ENCODE measurements at regions not wholly inside any gene's neighbourhood (a gene's known extent, or its start where the extent isn't known, plus 50 kb on each side); places are given as distances from the start of the nearest gene placed in this dataset.
A peak's percentile ranks its signal among the peaks of the same experiment; 100 is the strongest.

DNA sequence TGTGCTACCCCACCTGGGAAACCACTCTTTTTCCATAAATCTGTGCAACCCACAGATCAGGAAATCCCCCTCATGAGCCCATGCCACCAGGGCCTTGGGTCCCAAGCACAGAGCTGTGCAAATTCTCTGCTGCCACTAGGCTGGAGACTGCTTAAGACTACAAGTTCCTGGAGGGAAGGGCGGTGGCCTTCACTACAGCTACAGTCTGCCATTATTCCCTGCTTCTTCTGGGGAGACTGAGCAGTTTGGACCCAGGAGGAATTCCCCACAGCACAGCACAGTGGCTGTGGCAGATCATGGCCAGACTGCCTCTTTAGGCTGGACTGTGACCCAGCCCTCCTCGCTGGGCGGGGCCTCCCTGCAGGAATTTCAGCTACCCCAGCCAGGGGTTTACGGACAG is 89.7 kb upstream of the GRB10 start:
- H2AFZ ChIP-seq (ENCODE audit: low read depth, low read length), result no peak overlapping the region
- H3K4me1 Mint-ChIP-seq (ENCODE audit: low read depth, unreplicated experiment), result peaks cover 11% of the 10 kb centered on the region
- TF ChIP-seq EZH2 (IDR thresholded peaks at IDR 0.05; ENCODE audit: insufficient read depth, low read length), result no peak
- TF ChIP-seq, protein P1, sequence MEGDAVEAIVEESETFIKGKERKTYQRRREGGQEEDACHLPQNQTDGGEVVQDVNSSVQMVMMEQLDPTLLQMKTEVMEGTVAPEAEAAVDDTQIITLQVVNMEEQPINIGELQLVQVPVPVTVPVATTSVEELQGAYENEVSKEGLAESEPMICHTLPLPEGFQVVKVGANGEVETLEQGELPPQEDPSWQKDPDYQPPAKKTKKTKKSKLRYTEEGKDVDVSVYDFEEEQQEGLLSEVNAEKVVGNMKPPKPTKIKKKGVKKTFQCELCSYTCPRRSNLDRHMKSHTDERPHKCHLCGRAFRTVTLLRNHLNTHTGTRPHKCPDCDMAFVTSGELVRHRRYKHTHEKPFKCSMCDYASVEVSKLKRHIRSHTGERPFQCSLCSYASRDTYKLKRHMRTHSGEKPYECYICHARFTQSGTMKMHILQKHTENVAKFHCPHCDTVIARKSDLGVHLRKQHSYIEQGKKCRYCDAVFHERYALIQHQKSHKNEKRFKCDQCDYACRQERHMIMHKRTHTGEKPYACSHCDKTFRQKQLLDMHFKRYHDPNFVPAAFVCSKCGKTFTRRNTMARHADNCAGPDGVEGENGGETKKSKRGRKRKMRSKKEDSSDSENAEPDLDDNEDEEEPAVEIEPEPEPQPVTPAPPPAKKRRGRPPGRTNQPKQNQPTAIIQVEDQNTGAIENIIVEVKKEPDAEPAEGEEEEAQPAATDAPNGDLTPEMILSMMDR (IDR thresholded peaks at IDR 0.05; ENCODE audit: insufficient read depth, low read depth, low read length), result no peak

DNA sequence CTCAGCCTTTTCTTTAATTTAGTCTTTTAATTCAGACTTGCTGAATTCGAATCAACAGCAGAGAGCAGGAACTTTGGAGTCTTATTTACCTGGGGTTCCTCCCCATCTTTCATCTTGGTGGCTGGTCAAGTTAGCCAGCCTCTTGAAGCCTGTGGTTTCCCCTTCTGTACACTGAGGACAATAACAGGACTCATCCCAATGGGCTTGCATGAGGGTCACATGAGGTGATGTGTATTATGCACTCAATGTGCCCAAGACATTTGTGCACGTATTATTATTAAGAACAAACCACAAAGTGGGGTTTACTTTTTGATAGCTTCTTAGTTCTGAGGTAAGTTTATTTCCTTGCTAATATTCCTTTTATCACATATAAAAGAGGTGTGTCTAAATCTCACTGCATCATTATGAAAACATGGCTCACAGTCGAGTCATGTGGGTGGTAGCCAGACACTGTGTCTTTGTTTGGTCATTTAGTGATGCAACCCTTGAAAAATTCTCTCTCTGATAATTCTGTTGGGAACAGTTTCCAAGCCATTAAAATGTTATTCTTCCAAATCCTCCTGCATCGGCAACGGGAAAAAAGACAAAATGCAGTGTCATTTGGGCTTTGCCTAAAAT is 86.5 kb upstream of the GRB10 start:
- H3K36me3 ChIP-seq (ENCODE audit: insufficient read depth, low read length), result no peaks in the 10 kb centered on the region
- TF ChIP-seq, protein P1 (IDR thresholded peaks at IDR 0.05; ENCODE audit: insufficient read depth, low read depth, low read length), result no peak
- TF ChIP-seq EZH2 (IDR thresholded peaks at IDR 0.05; ENCODE audit: insufficient read depth, low read length), result no peak
- Mint-ChIP-seq H3K27me3 (ENCODE audit: low read depth, unreplicated experiment) (peaks cover 5% of the 10 kb centered on the region), H3K4me3 (ENCODE audit: unreplicated experiment) (no peak overlapping the region), H3K9me3 (ENCODE audit: unreplicated experiment) (no peaks in the 10 kb centered on the region), H3K36me3 (ENCODE audit: low read depth, unreplicated experiment) (no peaks in the 10 kb centered on the region), H3K27ac (ENCODE audit: unreplicated experiment) (peak overlapping the region; percentile 91), H3K4me1 (ENCODE audit: low read depth, unreplicated experiment) (peaks cover 11% of the 10 kb centered on the region)
- peak overlapping the region; percentile 1 for H2AFZ ChIP-seq (ENCODE audit: low read depth, low read length)
- peak overlapping the region; percentile 93 for H3K27ac ChIP-seq (ENCODE audit: low read depth, low read length)
- no peaks in the 10 kb centered on the region for H3K79me2 ChIP-seq (ENCODE audit: insufficient read depth, low read length)
- peak; percentile 91 for DNase-seq (ENCODE audit: low read depth)
- no peaks in the 10 kb centered on the region for H3K27me3 ChIP-seq (ENCODE audit: insufficient read depth, low read length)
- no peak overlapping the region for H3K4me3 ChIP-seq (ENCODE audit: insufficient read depth, low read depth, low read length)
- H3K9me3 ChIP-seq (ENCODE audit: insufficient read depth, low read depth, low read length), result no peaks in the 10 kb centered on the region
- peaks cover 17% of the 10 kb centered on the region for H3K4me1 ChIP-seq (ENCODE audit: insufficient read depth, low read length)
- H3K9ac ChIP-seq (ENCODE audit: low read length), result peak overlapping the region; percentile 75
- FAIRE-seq, result peak; percentile 86
- peak overlapping the region; percentile 75 for H3K4me2 ChIP-seq (ENCODE audit: low read length)
- no peaks in the 10 kb centered on the region for H4K20me1 ChIP-seq (ENCODE audit: insufficient read depth, low read length)

More for the DNA sequence above, 89.7 kb upstream of the GRB10 start:
- no peaks in the 10 kb centered on the region for H3K9me3 ChIP-seq (ENCODE audit: insufficient read depth, low read depth, low read length)
- no peak overlapping the region for H3K9ac ChIP-seq (ENCODE audit: low read length)
- no peaks in the 10 kb centered on the region for H3K36me3 ChIP-seq (ENCODE audit: insufficient read depth, low read length)
- peaks cover 17% of the 10 kb centered on the region for H3K4me1 ChIP-seq (ENCODE audit: insufficient read depth, low read length)
- H3K27ac ChIP-seq (ENCODE audit: low read depth, low read length), result no peak overlapping the region
- Mint-ChIP-seq H3K4me3 (ENCODE audit: unreplicated experiment) (no peak overlapping the region), H3K9me3 (ENCODE audit: unreplicated experiment) (no peaks in the 10 kb centered on the region), H3K36me3 (ENCODE audit: low read depth, unreplicated experiment) (no peaks in the 10 kb centered on the region), H3K27me3 (ENCODE audit: low read depth, unreplicated experiment) (peaks cover 6% of the 10 kb centered on the region), H3K27ac (ENCODE audit: unreplicated experiment) (no peak overlapping the region)
- no peaks in the 10 kb centered on the region for H3K79me2 ChIP-seq (ENCODE audit: insufficient read depth, low read length)
- H3K4me2 ChIP-seq (ENCODE audit: low read length), result no peak overlapping the region
- no peaks in the 10 kb centered on the region for H4K20me1 ChIP-seq (ENCODE audit: insufficient read depth, low read length)
- H3K27me3 ChIP-seq (ENCODE audit: insufficient read depth, low read length), result no peaks in the 10 kb centered on the region
- FAIRE-seq (no peak), DNase-seq (ENCODE audit: low read depth) (no peak)
- no peak overlapping the region for H3K4me3 ChIP-seq (ENCODE audit: insufficient read depth, low read depth, low read length)

DNA sequence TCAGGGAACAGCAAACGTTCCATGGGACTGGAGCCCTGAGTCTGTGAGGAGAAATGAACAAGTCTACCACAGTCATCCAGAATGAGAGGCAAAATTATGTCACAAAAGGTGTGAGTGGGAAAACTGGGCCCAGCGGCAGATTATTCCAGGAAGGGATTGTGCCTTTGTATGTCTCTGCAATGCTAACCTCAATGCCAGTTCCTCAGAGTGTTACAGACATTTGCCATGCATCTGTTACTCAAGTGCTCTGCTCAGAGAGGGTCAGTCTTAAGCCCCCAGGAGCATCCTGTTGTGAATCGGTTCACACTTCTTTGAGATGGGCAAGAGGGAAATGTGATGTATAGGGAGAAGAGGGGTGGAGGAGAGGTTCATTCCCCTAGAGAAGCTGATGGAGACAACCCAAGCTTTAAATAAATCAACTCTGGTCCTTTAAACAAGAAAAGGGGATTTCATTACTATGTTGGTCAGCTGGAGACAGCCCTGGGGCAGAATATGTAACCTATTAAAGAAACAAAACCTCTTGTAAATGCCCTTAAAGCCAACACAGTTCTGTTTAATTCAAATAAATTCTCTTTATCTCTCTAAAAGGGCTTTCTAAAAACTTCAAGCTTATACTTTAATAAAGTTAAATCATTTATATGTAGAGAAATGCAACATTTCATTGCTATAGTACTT is 85.9 kb upstream of the GRB10 start:
- Histone ChIP-seq H3K9ac (ENCODE audit: low read length) (peak overlapping the region; percentile 75), H2AFZ (ENCODE audit: low read depth, low read length) (peak overlapping the region; percentile 16), H3K36me3 (ENCODE audit: insufficient read depth, low read length) (no peaks in the 10 kb centered on the region), H3K27ac (ENCODE audit: low read depth, low read length) (peak overlapping the region; percentile 93), H3K27me3 (ENCODE audit: insufficient read depth, low read length) (no peaks in the 10 kb centered on the region), H4K20me1 (ENCODE audit: insufficient read depth, low read length) (no peaks in the 10 kb centered on the region), H3K4me1 (ENCODE audit: insufficient read depth, low read length) (peaks cover 17% of the 10 kb centered on the region), H3K4me3 (ENCODE audit: insufficient read depth, low read depth, low read length) (no peak overlapping the region), H3K4me2 (ENCODE audit: low read length) (peak overlapping the region; percentile 75), H3K9me3 (ENCODE audit: insufficient read depth, low read depth, low read length) (no peaks in the 10 kb centered on the region), H3K79me2 (ENCODE audit: insufficient read depth, low read length) (no peaks in the 10 kb centered on the region)
- H3K4me3 Mint-ChIP-seq (ENCODE audit: unreplicated experiment), result no peak overlapping the region
- peaks cover 11% of the 10 kb centered on the region for H3K4me1 Mint-ChIP-seq (ENCODE audit: low read depth, unreplicated experiment)
- H3K36me3 Mint-ChIP-seq (ENCODE audit: low read depth, unreplicated experiment), result no peaks in the 10 kb centered on the region
- H3K9me3 Mint-ChIP-seq (ENCODE audit: unreplicated experiment), result no peaks in the 10 kb centered on the region
- H3K27me3 Mint-ChIP-seq (ENCODE audit: low read depth, unreplicated experiment), result peaks cover 5% of the 10 kb centered on the region
- H3K27ac Mint-ChIP-seq (ENCODE audit: unreplicated experiment), result peak overlapping the region; percentile 91
- FAIRE-seq (no peak), DNase-seq (ENCODE audit: low read depth) (no peak)
- no peak for TF ChIP-seq EZH2 (IDR thresholded peaks at IDR 0.05; ENCODE audit: insufficient read depth, low read length)
- TF ChIP-seq, protein P1 (IDR thresholded peaks at IDR 0.05; ENCODE audit: insufficient read depth, low read depth, low read length), result no peak
